Natural killer cell (primary cell): ENCODE measurements at regions not wholly inside any gene's neighbourhood (a gene's known extent, or its start where the extent isn't known, plus 50 kb on each side); places are given as distances from the start of the nearest gene placed in this dataset.

Experiments
- ATAC-seq, 3 donors: fragments of 150-1000 bp in 2 of 3; fragments of 200-7000 bp in 1 of 3; cut with Tn5 transposase; 1 replicate in 1 of 3; 2 replicates in 2 of 3; pipeline ENCODE4 v1.10.0; 2021; ENCODE audit warnings: mild to moderate bottlenecking in 2 of 3, moderate library complexity in 2 of 3
- DNase-seq, 2 donors: peaks; one replicate each; pipeline versions ENCODE4 v3.0.0 to v3.0.0-alpha.2; 2013 to 2021; ENCODE audit warnings: mixed read lengths in 1 of 2
- H3K27ac ChIP-seq: one replicate; pipeline ENCODE4 v1.5.1; 2013; ENCODE audit warnings: mild to moderate bottlenecking, low read length
- H3K27me3 ChIP-seq: one replicate; pipeline ENCODE4 v1.6.1; 2013; ENCODE audit warnings: low read length; ENCODE audit not compliant: control insufficient read depth, insufficient read depth
- H3K36me3 ChIP-seq: one replicate; pipeline ENCODE4 v1.6.1; 2013; ENCODE audit warnings: low read length; ENCODE audit not compliant: control insufficient read depth, insufficient read depth
- H3K4me1 ChIP-seq: one replicate; pipeline ENCODE4 v1.6.1; 2013; ENCODE audit warnings: low read length; ENCODE audit not compliant: control insufficient read depth, insufficient read depth
- H3K4me3 ChIP-seq: one replicate; pipeline ENCODE4 v1.5.1; 2013; ENCODE audit warnings: low read length
- H3K9me3 ChIP-seq: one replicate; pipeline ENCODE4 v1.6.1; 2013; ENCODE audit warnings: low read length; ENCODE audit not compliant: control insufficient read depth, insufficient read depth
- H3K27ac Mint-ChIP-seq, 2 donors: one replicate each; pipeline ENCODE4 v1.8.0; 2022; ENCODE audit warnings: mild to moderate bottlenecking in 2 of 2, mixed read lengths in 2 of 2, moderate library complexity in 1 of 2
- H3K27me3 Mint-ChIP-seq, 2 donors: one replicate each; pipeline ENCODE4 v1.8.0; 2022; ENCODE audit warnings: low read depth in 2 of 2, mixed read lengths in 2 of 2
- H3K36me3 Mint-ChIP-seq: one replicate; pipeline ENCODE4 v1.8.0; 2022; ENCODE audit warnings: mixed read lengths
- H3K4me1 Mint-ChIP-seq, 2 donors: one replicate each; pipeline ENCODE4 v1.8.0; 2022; ENCODE audit warnings: mixed read lengths in 2 of 2
- H3K4me3 Mint-ChIP-seq: one replicate; pipeline ENCODE4 v1.8.0; 2022; ENCODE audit warnings: mild to moderate bottlenecking, moderate library complexity, mixed read lengths
- H3K9me3 Mint-ChIP-seq, 2 donors: one replicate each; pipeline ENCODE4 v1.8.0; 2022; ENCODE audit warnings: mixed read lengths in 2 of 2
- CTCF ChIP-seq: fragments of 200-600 bp; IDR thresholded peaks from one replicate; pipeline ENCODE4 v1.8.0; 2022; ENCODE audit warnings: antibody characterized with exemption
- WGBS: methylation state at CpG from one replicate; pipeline ENCODE4 v1.1.7; 2013; ENCODE audit warnings: missing lambda C conversion rate; ENCODE audit not compliant: insufficient coverage; 5-methylcytosine and 5-hydroxymethylcytosine counted together
- intact Hi-C: fragments of 100-400 bp; cut with micrococcal nuclease; formaldehyde crosslinking; loops from one replicate; pipeline ENCODE4 v1.14.2; 2022

- peaks cover 6% of the 10 kb centered on the region for H3K36me3 Mint-ChIP-seq
- H3K27me3 ChIP-seq = no peaks in the 10 kb centered on the region
- intact Hi-C loops = no loop called here
- H3K27ac Mint-ChIP-seq = no peak overlapping the region
- peaks cover 0 to 5% of the 10 kb centered on the region in 2 donors for H3K27me3 Mint-ChIP-seq
- no peaks in the 10 kb centered on the region for H3K36me3 ChIP-seq
- no peaks in the 10 kb centered on the region for H3K9me3 ChIP-seq
- H3K9me3 Mint-ChIP-seq = peaks cover 4% of the 10 kb centered on the region in 2 donors
- H3K27ac ChIP-seq = no peak overlapping the region
- 88% methylated on average over 6 of the region's 6 CpGs for WGBS
- no peak for DNase-seq
- H3K4me1 ChIP-seq = no peaks in the 10 kb centered on the region
- H3K4me3 ChIP-seq = no peak overlapping the region
- TF ChIP-seq CTCF = no peak
- no peak for ATAC-seq
- no peak overlapping the region for H3K4me3 Mint-ChIP-seq
- H3K4me1 Mint-ChIP-seq = no peaks in the 10 kb centered on the region
These were observed 330.0 kb upstream of the PRKCQ start for GRCh38 chr10:6909905-6910560.

- H3K27me3 ChIP-seq = no peaks in the 10 kb centered on the region
- H3K36me3 Mint-ChIP-seq = peaks cover 6% of the 10 kb centered on the region
- DNase-seq (no peak), ATAC-seq (no peak)
- no peaks in the 10 kb centered on the region for H3K4me1 Mint-ChIP-seq
- peaks cover 0 to 5% of the 10 kb centered on the region in 2 donors for H3K27me3 Mint-ChIP-seq
- no peak overlapping the region for H3K4me3 Mint-ChIP-seq
- H3K4me3 ChIP-seq = no peak overlapping the region
- no peaks in the 10 kb centered on the region for H3K36me3 ChIP-seq
- no peaks in the 10 kb centered on the region for H3K4me1 ChIP-seq
- intact Hi-C loops = no loop called here
- no peak overlapping the region for H3K27ac ChIP-seq
- TF ChIP-seq CTCF = no peak
- H3K27ac Mint-ChIP-seq = no peak overlapping the region
- WGBS = 82% methylated on average over 3 of the region's 4 CpGs
- peaks cover 4 to 7% of the 10 kb centered on the region in 2 donors for H3K9me3 Mint-ChIP-seq
- H3K9me3 ChIP-seq = no peaks in the 10 kb centered on the region
These were observed 327.9 kb upstream of the PRKCQ start for GRCh38 chr10:6907877-6908530.

- H3K27ac ChIP-seq = no peak overlapping the region
- ATAC-seq (peak in 1 of 3 donors; percentile 52), DNase-seq (no peak)
- whole genome bisulfite sequencing = 100% methylated on average over 1 of the region's 2 CpGs
- H3K36me3 ChIP-seq = no peaks in the 10 kb centered on the region
- no peak overlapping the region for H3K27ac Mint-ChIP-seq
- intact Hi-C loops = no loop called here
- H3K36me3 Mint-ChIP-seq = no peaks in the 10 kb centered on the region
- H3K9me3 ChIP-seq = no peaks in the 10 kb centered on the region
- no peaks in the 10 kb centered on the region for H3K9me3 Mint-ChIP-seq
- H3K4me3 Mint-ChIP-seq = no peak overlapping the region
- H3K27me3 ChIP-seq = no peaks in the 10 kb centered on the region
- H3K27me3 Mint-ChIP-seq = no peaks in the 10 kb centered on the region
- no peak for TF ChIP-seq CTCF
- no peaks in the 10 kb centered on the region for H3K4me1 ChIP-seq
- no peak overlapping the region for H3K4me3 ChIP-seq
- no peaks in the 10 kb centered on the region for H3K4me1 Mint-ChIP-seq
These were observed 314.3 kb upstream of the PRKCQ start for GRCh38 chr10:6894405-6894804.

GRCh38 chr10:6892864-6893263 is 312.8 kb upstream of the PRKCQ start:
- H3K36me3 ChIP-seq = no peaks in the 10 kb centered on the region
- Mint-ChIP-seq H3K36me3 (no peaks in the 10 kb centered on the region), H3K4me1 (no peaks in the 10 kb centered on the region), H3K4me3 (no peak overlapping the region), H3K9me3 (no peaks in the 10 kb centered on the region), H3K27me3 (no peaks in the 10 kb centered on the region), H3K27ac (no peak overlapping the region)
- H3K27ac ChIP-seq = no peak overlapping the region
- intact Hi-C loops = no loop called here
- H3K9me3 ChIP-seq = no peaks in the 10 kb centered on the region
- 79% methylated on average over 2 of the region's 2 CpGs for WGBS
- no peaks in the 10 kb centered on the region for H3K4me1 ChIP-seq
- no peaks in the 10 kb centered on the region for H3K27me3 ChIP-seq
- ATAC-seq = no peak
- TF ChIP-seq CTCF = no peak
- H3K4me3 ChIP-seq = no peak overlapping the region
- no peak for DNase-seq
